GM23338 (cell line): ENCODE measurements at regions not wholly inside any gene's neighbourhood (a gene's known extent, or its start where the extent isn't known, plus 50 kb on each side); places are given as distances from the start of the nearest gene placed in this dataset.

ENCODE experiments used
- ATAC-seq: fragments of 200-7000 bp; cut with Tn5 transposase; 3 replicates; pipeline ENCODE4 v1.9.1; 2020
- DNase-seq: peaks from one replicate; pipeline ENCODE4 v3.0.0-alpha.2; 2015; ENCODE audit warnings: low spot score
- H2AFZ ChIP-seq: fragments of 200-600 bp; sonication (generic); 2 replicates; pipeline ENCODE4 v1.8.0; 2016; ENCODE audit warnings: antibody characterized with exemption, mild to moderate bottlenecking, moderate library complexity
- H3F3A ChIP-seq: fragments of 200-600 bp; sonication (generic); replicated peaks from 2 replicates; pipeline ENCODE4 v1.8.0; 2017; ENCODE audit warnings: antibody characterized with exemption, mixed run types, low read depth
- H3K27ac ChIP-seq: fragments of 200-600 bp; sonication (generic); 2 replicates; pipeline ENCODE4 v1.6.1; 2016; ENCODE audit warnings: low read depth
- H3K27me3 ChIP-seq: fragments of 200-600 bp; sonication (generic); 2 replicates; pipeline ENCODE4 v1.8.0; 2016; ENCODE audit warnings: mild to moderate bottlenecking, mixed run types, moderate library complexity; ENCODE audit not compliant: insufficient read depth
- H3K36me3 ChIP-seq: fragments of 200-600 bp; sonication (generic); 2 replicates; pipeline ENCODE4 v1.8.0; 2016; ENCODE audit warnings: mild to moderate bottlenecking; ENCODE audit not compliant: insufficient read depth
- H3K4me1 ChIP-seq: fragments of 200-600 bp; sonication (generic); 2 replicates; pipeline ENCODE4 v1.8.0; 2016; ENCODE audit warnings: mild to moderate bottlenecking, moderate library complexity; ENCODE audit not compliant: insufficient read depth
- H3K4me2 ChIP-seq: fragments of 200-600 bp; sonication (generic); 2 replicates; pipeline ENCODE4 v1.7.1; 2017; ENCODE audit warnings: mixed run types
- H3K4me3 ChIP-seq: fragments of 200-600 bp; sonication (generic); 2 replicates; pipeline ENCODE4 v1.6.1; 2016; ENCODE audit warnings: mixed run types
- H3K79me2 ChIP-seq: fragments of 200-600 bp; sonication (generic); replicated peaks from 2 replicates; pipeline ENCODE4 v1.8.0; 2017; ENCODE audit warnings: mild to moderate bottlenecking; ENCODE audit not compliant: insufficient read depth
- H3K9me2 ChIP-seq: fragments of 200-600 bp; sonication (generic); 2 replicates; pipeline ENCODE4 v1.8.0; 2017; ENCODE audit not compliant: insufficient read depth
- H4K20me1 ChIP-seq: fragments of 200-600 bp; sonication (generic); replicated peaks from 2 replicates; pipeline ENCODE4 v1.8.0; 2017; ENCODE audit warnings: mild to moderate bottlenecking; ENCODE audit not compliant: insufficient read depth
- H3K27ac Mint-ChIP-seq: 2 replicates; pipeline ENCODE4 v1.8.0; 2020; ENCODE audit warnings: inconsistent platforms, mild to moderate bottlenecking, moderate library complexity, mixed read lengths
- H3K27me3 Mint-ChIP-seq: 3 replicates; pipeline ENCODE4 v1.8.0; 2022; ENCODE audit warnings: low read depth, mild to moderate bottlenecking, moderate library complexity, mixed read lengths, inconsistent platforms; ENCODE audit not compliant: insufficient read depth, poor library complexity
- H3K36me3 Mint-ChIP-seq: 3 replicates; pipeline ENCODE4 v1.8.0; 2021; ENCODE audit warnings: low read depth, mild to moderate bottlenecking, inconsistent platforms, moderate library complexity, mixed read lengths
- H3K4me1 Mint-ChIP-seq: 3 replicates; pipeline ENCODE4 v1.8.0; 2020; ENCODE audit warnings: mild to moderate bottlenecking, inconsistent platforms, mixed read lengths
- H3K4me3 Mint-ChIP-seq: 3 replicates; pipeline ENCODE4 v1.8.0; 2021; ENCODE audit warnings: moderate library complexity, mild to moderate bottlenecking, inconsistent platforms, mixed read lengths
- H3K9me3 Mint-ChIP-seq: 3 replicates; pipeline ENCODE4 v1.8.0; 2020; ENCODE audit warnings: moderate library complexity, mild to moderate bottlenecking, inconsistent platforms, mixed read lengths
- CREB1 ChIP-seq: fragments of 250-450 bp; sonication (Bioruptor Pico); IDR thresholded peaks from 2 replicates; pipeline ENCODE4 v1.5.0; 2020; ENCODE audit warnings: low read depth, mild to moderate bottlenecking, moderate library complexity
- EZH2phosphoT487 ChIP-seq: fragments of 200-600 bp; sonication (generic); IDR thresholded peaks from one replicate; pipeline ENCODE4 v1.8.1; 2018; ENCODE audit warnings: antibody characterized with exemption; ENCODE audit not compliant: unreplicated experiment
- JUNB ChIP-seq: IDR thresholded peaks from one replicate; pipeline ENCODE4 v1.6.1; 2016; ENCODE audit warnings: antibody characterized with exemption; ENCODE audit not compliant: unreplicated experiment
- POLR2AphosphoS5 ChIP-seq: IDR thresholded peaks from 2 replicates; pipeline ENCODE4 v1.6.1; 2016; ENCODE audit warnings: antibody characterized with exemption, low read depth
- ZNF114 ChIP-seq: fragments of 250-450 bp; sonication (Bioruptor Pico); IDR thresholded peaks from 2 replicates; pipeline ENCODE4 v1.5.0; 2020; ENCODE audit warnings: mild to moderate bottlenecking, moderate library complexity
- ZNF331 ChIP-seq: fragments of 250-450 bp; sonication (Bioruptor Pico); IDR thresholded peaks from 2 replicates; pipeline ENCODE4 v1.5.0; 2020; ENCODE audit warnings: low read depth, mild to moderate bottlenecking, moderate library complexity
- TF ChIP-seq, protein P1 (sequence below): fragments of 250-450 bp; sonication (Bioruptor Pico); IDR thresholded peaks from 2 replicates; pipeline ENCODE4 v1.5.0; 2020; ENCODE audit warnings: mild to moderate bottlenecking, moderate library complexity
- TF ChIP-seq, protein P2 (sequence below), 2 experiments: fragments of 200-600 bp in 1 of 2; sonication (generic) in 1 of 2; conservative IDR thresholded peaks; 2 replicates each; pipeline versions ENCODE4 v1.5.1 to v1.6.1; 2016 to 2017; ENCODE audit warnings: antibody characterized with exemption in 2 of 2, low read depth in 2 of 2, mild to moderate bottlenecking in 2 of 2, moderate library complexity in 1 of 2
- TF ChIP-seq, protein P3 (sequence below): IDR thresholded peaks from one replicate; pipeline ENCODE4 v1.6.1; 2018; ENCODE audit warnings: antibody characterized with exemption; ENCODE audit not compliant: unreplicated experiment

DNA sequence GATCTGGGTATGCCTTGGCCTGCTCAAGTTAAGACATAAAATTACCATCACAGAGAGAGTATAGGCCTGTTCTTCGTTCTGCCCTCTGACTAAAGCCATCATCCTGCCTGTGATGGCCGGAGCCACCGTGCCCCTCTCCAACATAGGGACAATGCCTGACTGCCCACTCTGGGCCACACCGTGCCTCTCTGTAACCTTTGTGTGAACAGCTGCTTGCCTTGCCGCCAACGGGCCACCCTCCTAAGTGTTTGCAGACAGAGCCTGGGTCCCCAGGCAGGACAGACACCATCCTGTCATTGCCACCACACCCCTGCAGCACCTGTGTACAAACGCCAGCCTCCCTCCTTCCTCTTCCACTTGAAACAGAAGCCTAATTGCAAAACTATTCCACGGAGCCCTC is 298.7 kb upstream of the TENM3 start (continued):
- TF ChIP-seq, protein P1, sequence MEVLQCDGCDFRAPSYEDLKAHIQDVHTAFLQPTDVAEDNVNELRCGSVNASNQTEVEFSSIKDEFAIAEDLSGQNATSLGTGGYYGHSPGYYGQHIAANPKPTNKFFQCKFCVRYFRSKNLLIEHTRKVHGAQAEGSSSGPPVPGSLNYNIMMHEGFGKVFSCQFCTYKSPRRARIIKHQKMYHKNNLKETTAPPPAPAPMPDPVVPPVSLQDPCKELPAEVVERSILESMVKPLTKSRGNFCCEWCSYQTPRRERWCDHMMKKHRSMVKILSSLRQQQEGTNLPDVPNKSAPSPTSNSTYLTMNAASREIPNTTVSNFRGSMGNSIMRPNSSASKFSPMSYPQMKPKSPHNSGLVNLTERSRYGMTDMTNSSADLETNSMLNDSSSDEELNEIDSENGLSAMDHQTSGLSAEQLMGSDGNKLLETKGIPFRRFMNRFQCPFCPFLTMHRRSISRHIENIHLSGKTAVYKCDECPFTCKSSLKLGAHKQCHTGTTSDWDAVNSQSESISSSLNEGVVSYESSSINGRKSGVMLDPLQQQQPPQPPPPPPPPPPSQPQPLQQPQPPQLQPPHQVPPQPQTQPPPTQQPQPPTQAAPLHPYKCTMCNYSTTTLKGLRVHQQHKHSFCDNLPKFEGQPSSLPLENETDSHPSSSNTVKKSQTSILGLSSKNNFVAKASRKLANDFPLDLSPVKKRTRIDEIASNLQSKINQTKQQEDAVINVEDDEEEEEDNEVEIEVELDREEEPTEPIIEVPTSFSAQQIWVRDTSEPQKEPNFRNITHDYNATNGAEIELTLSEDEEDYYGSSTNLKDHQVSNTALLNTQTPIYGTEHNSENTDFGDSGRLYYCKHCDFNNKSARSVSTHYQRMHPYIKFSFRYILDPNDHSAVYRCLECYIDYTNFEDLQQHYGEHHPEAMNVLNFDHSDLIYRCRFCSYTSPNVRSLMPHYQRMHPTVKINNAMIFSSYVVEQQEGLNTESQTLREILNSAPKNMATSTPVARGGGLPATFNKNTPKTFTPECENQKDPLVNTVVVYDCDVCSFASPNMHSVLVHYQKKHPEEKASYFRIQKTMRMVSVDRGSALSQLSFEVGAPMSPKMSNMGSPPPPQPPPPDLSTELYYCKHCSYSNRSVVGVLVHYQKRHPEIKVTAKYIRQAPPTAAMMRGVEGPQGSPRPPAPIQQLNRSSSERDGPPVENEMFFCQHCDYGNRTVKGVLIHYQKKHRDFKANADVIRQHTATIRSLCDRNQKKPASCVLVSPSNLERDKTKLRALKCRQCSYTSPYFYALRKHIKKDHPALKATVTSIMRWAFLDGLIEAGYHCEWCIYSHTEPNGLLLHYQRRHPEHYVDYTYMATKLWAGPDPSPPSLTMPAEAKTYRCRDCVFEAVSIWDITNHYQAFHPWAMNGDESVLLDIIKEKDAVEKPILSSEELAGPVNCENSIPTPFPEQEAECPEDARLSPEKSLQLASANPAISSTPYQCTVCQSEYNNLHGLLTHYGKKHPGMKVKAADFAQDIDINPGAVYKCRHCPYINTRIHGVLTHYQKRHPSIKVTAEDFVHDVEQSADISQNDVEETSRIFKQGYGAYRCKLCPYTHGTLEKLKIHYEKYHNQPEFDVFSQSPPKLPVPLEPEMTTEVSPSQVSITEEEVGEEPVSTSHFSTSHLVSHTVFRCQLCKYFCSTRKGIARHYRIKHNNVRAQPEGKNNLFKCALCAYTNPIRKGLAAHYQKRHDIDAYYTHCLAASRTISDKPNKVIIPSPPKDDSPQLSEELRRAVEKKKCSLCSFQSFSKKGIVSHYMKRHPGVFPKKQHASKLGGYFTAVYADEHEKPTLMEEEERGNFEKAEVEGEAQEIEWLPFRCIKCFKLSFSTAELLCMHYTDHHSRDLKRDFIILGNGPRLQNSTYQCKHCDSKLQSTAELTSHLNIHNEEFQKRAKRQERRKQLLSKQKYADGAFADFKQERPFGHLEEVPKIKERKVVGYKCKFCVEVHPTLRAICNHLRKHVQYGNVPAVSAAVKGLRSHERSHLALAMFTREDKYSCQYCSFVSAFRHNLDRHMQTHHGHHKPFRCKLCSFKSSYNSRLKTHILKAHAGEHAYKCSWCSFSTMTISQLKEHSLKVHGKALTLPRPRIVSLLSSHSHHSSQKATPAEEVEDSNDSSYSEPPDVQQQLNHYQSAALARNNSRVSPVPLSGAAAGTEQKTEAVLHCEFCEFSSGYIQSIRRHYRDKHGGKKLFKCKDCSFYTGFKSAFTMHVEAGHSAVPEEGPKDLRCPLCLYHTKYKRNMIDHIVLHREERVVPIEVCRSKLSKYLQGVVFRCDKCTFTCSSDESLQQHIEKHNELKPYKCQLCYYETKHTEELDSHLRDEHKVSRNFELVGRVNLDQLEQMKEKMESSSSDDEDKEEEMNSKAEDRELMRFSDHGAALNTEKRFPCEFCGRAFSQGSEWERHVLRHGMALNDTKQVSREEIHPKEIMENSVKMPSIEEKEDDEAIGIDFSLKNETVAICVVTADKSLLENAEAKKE: no peak
- TF ChIP-seq ZNF114 (CRISPR knock-in tag): no peak
- TF ChIP-seq ZNF331: no peak
- no peak for TF ChIP-seq CREB1

DNA sequence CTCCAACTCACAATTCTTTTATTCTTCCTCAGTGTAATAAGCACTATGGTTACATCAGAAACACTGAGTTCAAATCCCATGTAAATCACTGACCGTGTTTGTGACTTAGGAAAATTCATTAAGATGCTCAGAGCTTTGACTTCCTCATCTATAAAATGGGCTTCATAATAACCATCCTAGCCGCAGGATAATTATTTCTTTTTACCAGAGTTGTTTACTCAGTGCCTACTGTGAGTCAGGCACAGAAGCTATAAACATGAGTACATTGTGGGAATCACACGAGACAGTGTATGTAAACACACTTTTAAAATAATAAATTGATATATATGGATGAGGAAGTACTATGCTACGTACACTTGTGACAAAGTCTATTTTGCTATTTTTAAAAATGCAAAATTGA is 296.3 kb upstream of the TENM3 start:
- no peaks in the 10 kb centered on the region for H4K20me1 ChIP-seq
- H3F3A ChIP-seq: no peaks in the 10 kb centered on the region
- Mint-ChIP-seq H3K27ac (no peak overlapping the region), H3K9me3 (no peaks in the 10 kb centered on the region; the same call in 2 of the 3 replicates), H3K4me3 (no peak overlapping the region), H3K27me3 (peaks cover 5% of the 10 kb centered on the region), H3K36me3 (peaks cover 3% of the 10 kb centered on the region; the same call in 1 of the 3 replicates), H3K4me1 (peaks cover 12% of the 10 kb centered on the region)
- no peaks in the 10 kb centered on the region for H3K27me3 ChIP-seq
- H2AFZ ChIP-seq: no peak overlapping the region
- DNase-seq (no peak), ATAC-seq (no peak)
- peaks cover 7% of the 10 kb centered on the region for H3K9me2 ChIP-seq
- no peaks in the 10 kb centered on the region for H3K36me3 ChIP-seq
- no peak overlapping the region for H3K4me3 ChIP-seq
- H3K79me2 ChIP-seq: no peaks in the 10 kb centered on the region
- H3K4me1 ChIP-seq: peaks cover 9% of the 10 kb centered on the region; the same call in 1 of the 2 replicates
- H3K27ac ChIP-seq: no peak overlapping the region
- no peak overlapping the region for H3K4me2 ChIP-seq
- TF ChIP-seq, protein P2, sequence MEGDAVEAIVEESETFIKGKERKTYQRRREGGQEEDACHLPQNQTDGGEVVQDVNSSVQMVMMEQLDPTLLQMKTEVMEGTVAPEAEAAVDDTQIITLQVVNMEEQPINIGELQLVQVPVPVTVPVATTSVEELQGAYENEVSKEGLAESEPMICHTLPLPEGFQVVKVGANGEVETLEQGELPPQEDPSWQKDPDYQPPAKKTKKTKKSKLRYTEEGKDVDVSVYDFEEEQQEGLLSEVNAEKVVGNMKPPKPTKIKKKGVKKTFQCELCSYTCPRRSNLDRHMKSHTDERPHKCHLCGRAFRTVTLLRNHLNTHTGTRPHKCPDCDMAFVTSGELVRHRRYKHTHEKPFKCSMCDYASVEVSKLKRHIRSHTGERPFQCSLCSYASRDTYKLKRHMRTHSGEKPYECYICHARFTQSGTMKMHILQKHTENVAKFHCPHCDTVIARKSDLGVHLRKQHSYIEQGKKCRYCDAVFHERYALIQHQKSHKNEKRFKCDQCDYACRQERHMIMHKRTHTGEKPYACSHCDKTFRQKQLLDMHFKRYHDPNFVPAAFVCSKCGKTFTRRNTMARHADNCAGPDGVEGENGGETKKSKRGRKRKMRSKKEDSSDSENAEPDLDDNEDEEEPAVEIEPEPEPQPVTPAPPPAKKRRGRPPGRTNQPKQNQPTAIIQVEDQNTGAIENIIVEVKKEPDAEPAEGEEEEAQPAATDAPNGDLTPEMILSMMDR (conservative IDR thresholded peaks at IDR 0.05; ENCODE audit: low read depth in 2 of 2): no peak
- TF ChIP-seq CREB1 (no peak), EZH2phosphoT487 (no peak), ZNF331 (no peak), JUNB (no peak), POLR2AphosphoS5 (no peak)
- TF ChIP-seq, protein P3, sequence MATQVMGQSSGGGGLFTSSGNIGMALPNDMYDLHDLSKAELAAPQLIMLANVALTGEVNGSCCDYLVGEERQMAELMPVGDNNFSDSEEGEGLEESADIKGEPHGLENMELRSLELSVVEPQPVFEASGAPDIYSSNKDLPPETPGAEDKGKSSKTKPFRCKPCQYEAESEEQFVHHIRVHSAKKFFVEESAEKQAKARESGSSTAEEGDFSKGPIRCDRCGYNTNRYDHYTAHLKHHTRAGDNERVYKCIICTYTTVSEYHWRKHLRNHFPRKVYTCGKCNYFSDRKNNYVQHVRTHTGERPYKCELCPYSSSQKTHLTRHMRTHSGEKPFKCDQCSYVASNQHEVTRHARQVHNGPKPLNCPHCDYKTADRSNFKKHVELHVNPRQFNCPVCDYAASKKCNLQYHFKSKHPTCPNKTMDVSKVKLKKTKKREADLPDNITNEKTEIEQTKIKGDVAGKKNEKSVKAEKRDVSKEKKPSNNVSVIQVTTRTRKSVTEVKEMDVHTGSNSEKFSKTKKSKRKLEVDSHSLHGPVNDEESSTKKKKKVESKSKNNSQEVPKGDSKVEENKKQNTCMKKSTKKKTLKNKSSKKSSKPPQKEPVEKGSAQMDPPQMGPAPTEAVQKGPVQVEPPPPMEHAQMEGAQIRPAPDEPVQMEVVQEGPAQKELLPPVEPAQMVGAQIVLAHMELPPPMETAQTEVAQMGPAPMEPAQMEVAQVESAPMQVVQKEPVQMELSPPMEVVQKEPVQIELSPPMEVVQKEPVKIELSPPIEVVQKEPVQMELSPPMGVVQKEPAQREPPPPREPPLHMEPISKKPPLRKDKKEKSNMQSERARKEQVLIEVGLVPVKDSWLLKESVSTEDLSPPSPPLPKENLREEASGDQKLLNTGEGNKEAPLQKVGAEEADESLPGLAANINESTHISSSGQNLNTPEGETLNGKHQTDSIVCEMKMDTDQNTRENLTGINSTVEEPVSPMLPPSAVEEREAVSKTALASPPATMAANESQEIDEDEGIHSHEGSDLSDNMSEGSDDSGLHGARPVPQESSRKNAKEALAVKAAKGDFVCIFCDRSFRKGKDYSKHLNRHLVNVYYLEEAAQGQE: no peak
